HUES48 (cell line): ENCODE measurements at regions not wholly inside any gene's neighbourhood (a gene's known extent, or its start where the extent isn't known, plus 50 kb on each side); places are given as distances from the start of the nearest gene placed in this dataset.

Experiments
- H3K27ac ChIP-seq: one replicate; pipeline ENCODE4 v1.7.0; 2013; ENCODE audit warnings: low read depth, low read length, inconsistent platforms
- H3K27me3 ChIP-seq: 2 replicates; pipeline ENCODE4 v1.6.1; 2013; ENCODE audit warnings: mild to moderate bottlenecking, low read length; ENCODE audit not compliant: control insufficient read depth, insufficient read depth
- H3K36me3 ChIP-seq: 2 replicates; pipeline ENCODE4 v1.6.1; 2013; ENCODE audit warnings: low read length; ENCODE audit not compliant: control insufficient read depth, insufficient read depth
- H3K4me1 ChIP-seq: 2 replicates; pipeline ENCODE4 v1.6.1; 2013; ENCODE audit warnings: mild to moderate bottlenecking, low read length; ENCODE audit not compliant: control insufficient read depth, insufficient read depth
- H3K4me3 ChIP-seq: 2 replicates; pipeline ENCODE4 v1.5.1; 2013; ENCODE audit warnings: mild to moderate bottlenecking, low read depth, low read length
- H3K9ac ChIP-seq: 2 replicates; pipeline ENCODE4 v1.6.1; 2013; ENCODE audit warnings: mild to moderate bottlenecking, low read depth, low read length, moderate library complexity
- H3K9me3 ChIP-seq: 2 replicates; pipeline ENCODE4 v1.6.1; 2013; ENCODE audit warnings: low read length; ENCODE audit not compliant: control insufficient read depth, insufficient read depth

DNA sequence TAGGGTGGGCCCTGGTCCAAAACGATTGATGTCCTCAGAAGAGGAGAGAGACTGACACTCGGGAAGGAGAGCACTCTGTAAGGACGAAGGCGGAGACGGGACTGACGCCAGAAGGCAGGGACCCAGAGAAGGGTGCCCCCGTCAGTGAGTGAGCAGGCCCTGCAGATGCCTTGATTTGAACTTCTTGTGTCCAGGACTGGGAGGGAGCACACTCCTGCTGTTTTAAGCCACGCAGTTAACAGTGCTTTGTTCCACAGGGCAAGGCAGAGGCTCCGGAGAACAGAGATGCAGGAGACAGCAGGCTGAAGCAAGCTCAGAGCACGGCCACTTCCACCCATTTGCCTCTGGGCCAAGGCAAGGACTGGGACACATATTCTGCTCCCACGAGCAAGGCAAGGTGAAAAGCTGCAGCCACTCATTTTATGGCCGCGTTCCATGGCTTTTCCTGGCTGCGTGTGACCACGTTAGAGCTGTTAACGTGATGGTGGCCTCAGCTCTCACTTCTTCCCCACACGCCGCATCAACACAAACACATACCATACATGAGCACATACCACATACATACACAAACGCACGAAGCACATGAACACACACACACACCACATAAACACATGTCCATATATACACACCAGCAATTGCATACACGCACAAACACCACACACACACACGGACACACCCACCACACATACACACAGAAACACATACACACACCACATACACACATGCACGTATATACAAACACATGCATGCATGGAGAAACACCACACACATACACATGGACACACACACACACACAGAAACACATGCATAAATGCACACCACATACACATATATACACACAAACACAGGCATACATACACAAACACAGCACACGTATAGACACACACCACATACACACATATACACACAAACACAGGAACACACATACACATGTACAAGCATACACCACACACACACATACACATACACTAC, 521.0 kb upstream of the MYT1L start:
- no peaks in the 10 kb centered on the region for H3K9me3 ChIP-seq
- no peaks in the 10 kb centered on the region for H3K36me3 ChIP-seq
- peaks cover 3% of the 10 kb centered on the region; the same call in 1 of the 2 replicates for H3K4me1 ChIP-seq
- no peak overlapping the region for H3K9ac ChIP-seq
- H3K27me3 ChIP-seq: no peaks in the 10 kb centered on the region
- no peak overlapping the region for H3K27ac ChIP-seq
- H3K4me3 ChIP-seq: no peak overlapping the region

DNA sequence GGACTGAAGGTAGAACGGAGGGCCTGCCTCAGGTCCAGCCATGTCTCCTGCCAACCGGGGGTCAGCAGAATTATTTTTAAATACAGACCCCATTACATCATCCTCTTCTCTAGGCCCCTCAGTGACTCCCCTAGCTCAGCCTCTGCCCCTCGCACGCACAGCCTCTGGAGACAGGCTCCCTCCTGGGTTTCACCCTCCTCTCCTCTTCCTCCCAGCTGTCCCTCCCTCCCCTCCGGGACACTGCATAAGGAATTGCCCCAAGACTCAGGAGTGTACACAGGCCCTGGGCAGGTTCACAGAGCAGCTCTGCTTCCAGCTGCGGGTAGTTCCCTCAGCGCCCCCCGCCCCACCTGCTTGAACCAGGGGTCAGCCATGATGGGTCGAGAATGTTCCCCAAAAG, 520.2 kb upstream of the MYT1L start:
- peaks cover 3% of the 10 kb centered on the region; the same call in 1 of the 2 replicates for H3K4me1 ChIP-seq
- no peaks in the 10 kb centered on the region for H3K36me3 ChIP-seq
- H3K9ac ChIP-seq: no peak overlapping the region
- H3K4me3 ChIP-seq: no peak overlapping the region
- no peak overlapping the region for H3K27ac ChIP-seq
- H3K27me3 ChIP-seq: no peaks in the 10 kb centered on the region
- H3K9me3 ChIP-seq: no peaks in the 10 kb centered on the region

DNA sequence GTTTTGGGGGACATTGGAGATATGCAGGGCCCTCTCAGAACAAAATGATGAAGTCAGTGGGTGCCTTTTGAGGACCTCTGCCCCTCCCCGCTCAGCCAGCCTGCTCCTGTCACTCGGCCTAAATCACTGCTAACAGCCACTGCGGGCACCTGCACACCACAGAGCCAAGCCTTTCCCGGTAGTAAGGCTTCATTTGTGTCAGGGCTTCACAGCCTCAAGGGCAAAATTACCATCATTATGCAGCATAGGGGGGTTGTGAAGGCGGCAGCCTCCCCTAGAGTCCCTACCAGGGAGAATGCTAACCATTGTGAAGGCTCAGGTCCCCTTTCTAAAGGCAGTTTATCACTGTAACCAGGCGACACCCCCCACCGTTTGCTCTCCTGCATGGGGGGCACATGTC, 519.8 kb upstream of the MYT1L start:
- no peak overlapping the region for H3K4me3 ChIP-seq
- no peaks in the 10 kb centered on the region for H3K9me3 ChIP-seq
- no peaks in the 10 kb centered on the region for H3K27me3 ChIP-seq
- H3K4me1 ChIP-seq: peaks cover 3% of the 10 kb centered on the region; the same call in 1 of the 2 replicates
- H3K9ac ChIP-seq: no peak overlapping the region
- no peaks in the 10 kb centered on the region for H3K36me3 ChIP-seq
- no peak overlapping the region for H3K27ac ChIP-seq

DNA sequence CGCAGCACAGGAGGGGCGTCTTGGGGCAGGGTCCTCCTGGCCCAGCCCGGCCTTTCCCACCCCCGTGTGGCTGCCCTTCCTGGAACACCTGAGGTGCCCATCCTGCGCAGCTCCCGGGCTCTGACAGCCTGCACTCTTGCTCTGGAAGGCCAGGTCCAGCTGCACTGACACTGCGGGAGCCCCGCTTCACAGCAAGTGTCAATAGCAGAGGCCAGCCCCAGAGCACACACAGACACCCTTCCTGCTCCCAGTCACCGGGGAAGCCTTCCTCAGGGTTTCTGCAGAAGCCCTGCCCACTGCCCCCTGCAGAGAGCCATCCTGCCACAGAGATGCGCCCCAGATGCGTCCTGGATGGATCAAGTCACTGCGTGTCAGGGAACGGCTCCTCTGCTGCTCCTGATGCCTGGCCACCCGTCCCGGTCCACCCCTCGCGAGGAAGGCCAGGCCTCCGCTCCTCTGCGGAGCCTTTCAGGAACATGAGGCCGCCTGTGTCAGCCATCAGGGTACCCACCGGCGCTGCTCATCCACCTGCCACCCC, 519.2 kb upstream of the MYT1L start:
- H3K4me1 ChIP-seq: peaks cover 3% of the 10 kb centered on the region; the same call in 1 of the 2 replicates
- H3K9me3 ChIP-seq: no peaks in the 10 kb centered on the region
- H3K27ac ChIP-seq: no peak overlapping the region
- H3K27me3 ChIP-seq: no peaks in the 10 kb centered on the region
- H3K36me3 ChIP-seq: no peaks in the 10 kb centered on the region
- no peak overlapping the region for H3K4me3 ChIP-seq
- no peak overlapping the region for H3K9ac ChIP-seq

DNA sequence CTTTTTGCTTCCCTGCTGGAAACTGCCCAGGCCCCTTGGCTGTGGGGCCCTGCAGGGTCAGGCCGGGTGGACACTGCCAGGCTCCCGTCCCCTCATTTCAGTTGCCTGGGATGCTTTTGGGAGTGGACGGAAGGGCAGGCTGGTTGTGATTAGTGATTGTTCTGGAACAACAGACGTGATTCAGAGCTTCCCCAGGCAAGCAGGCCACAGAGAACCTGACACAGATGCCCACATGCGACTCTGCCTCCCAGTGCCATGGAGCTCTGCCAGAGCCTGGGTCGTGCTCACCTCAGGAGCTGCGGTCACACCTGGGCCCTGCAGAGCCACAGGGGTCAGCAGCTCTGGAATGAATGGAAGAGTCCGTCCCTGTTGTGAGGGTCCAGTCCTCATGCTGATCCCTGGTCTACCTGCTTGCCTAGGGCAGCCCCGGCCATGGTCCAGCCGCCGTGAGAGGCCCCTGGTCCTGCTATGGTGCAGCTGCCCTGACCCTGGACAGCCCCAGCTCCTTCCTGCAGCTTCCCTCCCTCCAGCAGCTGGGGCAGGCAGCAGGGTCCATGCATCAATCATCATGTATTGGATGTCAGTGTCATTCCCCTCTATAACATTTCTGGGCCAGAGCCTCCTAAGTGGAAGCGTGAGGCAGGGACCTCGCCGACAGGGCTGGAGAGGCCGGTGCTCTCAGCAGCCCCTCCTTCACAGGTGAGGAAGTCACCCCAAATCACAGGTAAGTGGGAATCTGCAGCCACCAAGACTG, 518.6 kb upstream of the MYT1L start:
- Histone ChIP-seq H3K4me1 (peaks cover 3% of the 10 kb centered on the region; the same call in 1 of the 2 replicates), H3K36me3 (no peaks in the 10 kb centered on the region), H3K27ac (no peak overlapping the region), H3K4me3 (no peak overlapping the region), H3K27me3 (no peaks in the 10 kb centered on the region), H3K9me3 (no peaks in the 10 kb centered on the region), H3K9ac (no peak overlapping the region)

DNA sequence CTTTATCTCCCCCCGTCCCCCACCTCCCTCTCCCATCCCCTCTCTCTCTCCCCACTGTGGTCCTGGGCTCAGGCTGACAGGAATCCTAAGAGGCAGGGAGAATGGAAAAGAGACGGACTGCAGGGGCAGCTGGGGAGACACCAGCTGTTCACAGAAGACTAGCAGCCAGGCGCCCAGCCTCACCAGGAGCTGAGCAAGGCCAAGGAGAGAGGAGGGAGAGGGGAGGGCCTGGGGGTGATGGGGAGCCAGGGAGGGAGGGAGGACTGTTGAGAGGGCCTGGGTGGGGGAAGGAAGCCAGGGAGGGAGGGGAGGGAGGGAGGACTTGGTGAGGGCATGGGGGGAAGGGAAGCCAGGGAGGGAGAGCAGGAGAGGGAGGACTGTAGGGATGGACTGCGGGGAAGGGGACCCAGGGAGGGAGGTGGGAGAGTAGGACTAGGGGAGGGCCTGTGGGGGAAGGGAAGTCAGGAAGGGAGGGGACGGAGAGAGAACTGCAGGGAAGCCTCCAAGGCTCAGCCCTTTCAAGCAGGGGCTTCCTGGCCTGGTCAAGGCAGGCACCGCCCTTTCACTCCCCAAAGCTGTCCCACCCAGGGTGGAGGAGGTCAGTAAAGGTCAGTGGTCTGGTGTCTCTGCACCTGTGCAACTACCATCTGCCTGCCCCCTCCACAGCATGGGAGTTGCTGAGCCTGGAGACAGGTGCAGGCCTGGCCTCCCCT, 517.7 kb upstream of the MYT1L start:
- Histone ChIP-seq H3K9ac (no peak overlapping the region), H3K27ac (no peak overlapping the region), H3K4me1 (peaks cover 3% of the 10 kb centered on the region; the same call in 1 of the 2 replicates), H3K27me3 (no peaks in the 10 kb centered on the region), H3K4me3 (no peak overlapping the region), H3K36me3 (no peaks in the 10 kb centered on the region), H3K9me3 (no peaks in the 10 kb centered on the region)

DNA sequence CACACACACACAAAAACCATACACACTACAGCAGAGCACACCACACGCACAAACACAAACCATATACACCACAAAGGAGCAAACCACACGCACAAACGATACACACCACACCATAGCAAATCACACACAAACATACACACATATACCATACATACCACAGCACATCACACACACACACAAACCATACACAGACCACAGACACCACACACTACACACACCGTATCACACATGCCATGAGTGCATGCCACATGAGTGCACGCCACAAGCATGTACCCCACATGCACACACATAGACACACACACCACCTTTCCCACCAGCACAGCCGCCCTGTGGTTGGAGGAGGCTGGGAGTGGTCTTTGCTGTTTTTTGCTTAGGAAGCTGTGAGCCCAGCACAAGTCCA, 517.1 kb upstream of the MYT1L start:
- H3K4me3 ChIP-seq: no peak overlapping the region
- H3K4me1 ChIP-seq: peaks cover 3% of the 10 kb centered on the region; the same call in 1 of the 2 replicates
- H3K27ac ChIP-seq: no peak overlapping the region
- H3K36me3 ChIP-seq: no peaks in the 10 kb centered on the region
- no peaks in the 10 kb centered on the region for H3K9me3 ChIP-seq
- no peaks in the 10 kb centered on the region for H3K27me3 ChIP-seq
- no peak overlapping the region for H3K9ac ChIP-seq

DNA sequence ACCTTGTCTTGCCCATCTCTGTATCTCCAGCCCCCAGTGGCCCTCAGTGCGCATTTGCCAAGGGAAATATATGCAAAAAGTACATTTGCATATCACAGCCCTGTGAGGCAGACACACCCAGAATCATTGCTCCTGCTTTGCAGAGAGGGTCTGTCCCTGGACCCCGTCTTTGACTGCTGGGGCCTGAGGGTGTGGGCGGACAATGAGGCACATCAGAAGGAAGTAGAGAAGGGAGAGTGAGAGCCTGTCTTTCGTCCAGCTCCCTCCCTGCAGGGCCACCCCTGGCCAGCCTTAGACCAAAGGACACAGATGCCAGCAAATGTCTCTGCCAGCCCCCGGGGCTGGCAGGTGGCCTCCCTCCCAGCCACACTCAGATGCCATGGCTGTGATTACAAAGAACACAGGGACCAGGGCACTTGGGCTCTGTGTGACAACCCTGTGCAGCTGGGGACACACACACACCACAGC, 516.2 kb upstream of the MYT1L start:
- Histone ChIP-seq H3K9me3 (no peaks in the 10 kb centered on the region), H3K36me3 (no peaks in the 10 kb centered on the region), H3K9ac (no peak overlapping the region), H3K4me1 (peaks cover 3% of the 10 kb centered on the region; the same call in 1 of the 2 replicates), H3K27ac (no peak overlapping the region), H3K27me3 (no peaks in the 10 kb centered on the region), H3K4me3 (no peak overlapping the region)

DNA sequence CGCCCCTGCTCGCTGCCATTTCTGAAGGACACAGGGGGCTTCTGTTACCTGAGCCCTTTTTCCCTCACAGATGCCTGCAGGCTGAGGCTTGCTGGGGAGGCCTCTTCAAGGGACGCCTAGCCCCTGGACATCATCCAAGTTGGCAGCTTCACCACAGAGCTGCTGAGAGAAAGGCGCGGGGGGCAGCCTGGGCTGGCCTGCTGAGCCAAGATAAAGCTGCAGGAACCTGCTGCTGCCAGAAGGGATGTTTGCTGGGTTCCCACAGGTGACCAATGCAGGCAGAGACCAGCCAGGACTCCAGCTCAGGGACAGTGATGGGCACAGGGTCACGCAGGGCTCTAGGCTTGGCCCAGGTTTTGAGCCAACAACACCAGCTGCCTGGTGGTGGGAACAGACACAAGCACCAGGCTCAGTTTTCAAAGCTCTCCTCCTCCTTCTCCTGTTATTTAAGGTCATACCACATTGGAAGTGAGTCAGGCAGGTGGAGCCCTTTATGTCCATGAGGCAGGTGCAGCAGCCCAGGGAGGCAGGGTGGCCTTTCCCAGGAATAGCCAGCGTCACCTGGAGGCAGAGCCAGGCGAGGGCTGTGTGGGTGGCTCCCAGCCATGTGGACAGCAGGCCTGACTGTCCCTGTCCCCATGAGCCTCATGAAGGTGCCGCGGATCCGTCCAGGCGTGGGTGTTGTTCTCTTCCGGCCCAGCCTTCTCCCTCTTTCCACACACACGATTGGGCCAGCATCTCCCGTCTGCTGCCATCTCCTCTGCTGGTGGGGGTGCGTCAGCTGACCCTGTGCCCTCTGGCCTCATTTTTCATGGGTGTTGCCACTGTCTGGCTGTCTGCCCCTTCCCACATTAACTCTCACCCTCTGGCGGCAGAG, 515.5 kb upstream of the MYT1L start:
- peaks cover 3% of the 10 kb centered on the region; the same call in 1 of the 2 replicates for H3K4me1 ChIP-seq
- no peaks in the 10 kb centered on the region for H3K27me3 ChIP-seq
- H3K9me3 ChIP-seq: no peaks in the 10 kb centered on the region
- no peaks in the 10 kb centered on the region for H3K36me3 ChIP-seq
- H3K4me3 ChIP-seq: no peak overlapping the region
- H3K9ac ChIP-seq: no peak overlapping the region
- no peak overlapping the region for H3K27ac ChIP-seq
